HG02763 (cell line): ENCODE measurements at regions not wholly inside any gene's neighbourhood (a gene's known extent, or its start where the extent isn't known, plus 50 kb on each side); places are given as distances from the start of the nearest gene placed in this dataset.
"Not testable (repeated sequence)": the region's sequence is repeated elsewhere in the genome, so short reads cannot be mapped to it uniquely, and the experiment has no call there.

Source experiments
- ATAC-seq: cut with Tn5 transposase; IDR thresholded peaks from one replicate; pipeline ENCODE4 v1.9.1; 2021; ENCODE audit warnings: mild to moderate bottlenecking, moderate library complexity; ENCODE audit not compliant: unreplicated experiment

GRCh38 chr1:157235307-157235706 lies 97.1 kb upstream of the ETV3 start:
- no peak for ATAC-seq

GRCh38 chr1:157234705-157235273 lies 96.6 kb upstream of the ETV3 start:
- no peak for ATAC-seq

- ATAC-seq = peak; percentile 76
These were observed 94.9 kb upstream of the ETV3 start for GRCh38 chr1:157233131-157233530.

GRCh38 chr1:157231846-157232525 lies 93.8 kb upstream of the ETV3 start:
- no peak for ATAC-seq

- ATAC-seq = no peak
These were observed 92.3 kb upstream of the ETV3 start for GRCh38 chr1:157230500-157230899.

- ATAC-seq = no peak
These were observed 89.5 kb upstream of the ETV3 start for GRCh38 chr1:157227700-157228099.

- no peak for ATAC-seq
These were observed 88.5 kb upstream of the ETV3 start for GRCh38 chr1:157226739-157227138.

- ATAC-seq = no peak
These were observed 81.4 kb upstream of the ETV3 start for GRCh38 chr1:157219600-157219999.

GRCh38 chr1:157219182-157219581 lies 81.0 kb upstream of the ETV3 start:
- ATAC-seq = no peak

GRCh38 chr1:157218671-157219070 lies 80.5 kb upstream of the ETV3 start:
- no peak for ATAC-seq

- ATAC-seq = no peak
These were observed 79.3 kb upstream of the ETV3 start for GRCh38 chr1:157217486-157217885.

GRCh38 chr1:157213836-157214235 lies 75.6 kb upstream of the ETV3 start:
- ATAC-seq = no peak

GRCh38 chr1:157209514-157209913 lies 71.3 kb upstream of the ETV3 start:
- no peak for ATAC-seq

- ATAC-seq = not testable (repeated sequence)
These were observed 67.8 kb upstream of the ETV3 start for GRCh38 chr1:157205982-157206381.

GRCh38 chr1:157203166-157203565 lies 65.0 kb upstream of the ETV3 start:
- no peak for ATAC-seq

- no peak for ATAC-seq
These were observed 64.1 kb upstream of the ETV3 start for GRCh38 chr1:157202331-157202730.

GRCh38 chr1:157201767-157202166 lies 63.6 kb upstream of the ETV3 start:
- no peak for ATAC-seq

GRCh38 chr1:157200451-157200850 lies 62.3 kb upstream of the ETV3 start:
- ATAC-seq = no peak

GRCh38 chr1:157199421-157199755 lies 61.2 kb upstream of the ETV3 start:
- no peak for ATAC-seq

GRCh38 chr1:157198619-157199420 lies 60.6 kb upstream of the ETV3 start:
- no peak for ATAC-seq

- no peak for ATAC-seq
These were observed 59.8 kb upstream of the ETV3 start for GRCh38 chr1:157197906-157198435.
